ENCODE measurements at regions not wholly inside any gene's neighbourhood (a gene's known extent, or its start where the extent isn't known, plus 50 kb on each side); places are given as distances from the start of the nearest gene placed in this dataset.
A peak's percentile ranks its signal among the peaks of the same experiment; 100 is the strongest.

DNA sequence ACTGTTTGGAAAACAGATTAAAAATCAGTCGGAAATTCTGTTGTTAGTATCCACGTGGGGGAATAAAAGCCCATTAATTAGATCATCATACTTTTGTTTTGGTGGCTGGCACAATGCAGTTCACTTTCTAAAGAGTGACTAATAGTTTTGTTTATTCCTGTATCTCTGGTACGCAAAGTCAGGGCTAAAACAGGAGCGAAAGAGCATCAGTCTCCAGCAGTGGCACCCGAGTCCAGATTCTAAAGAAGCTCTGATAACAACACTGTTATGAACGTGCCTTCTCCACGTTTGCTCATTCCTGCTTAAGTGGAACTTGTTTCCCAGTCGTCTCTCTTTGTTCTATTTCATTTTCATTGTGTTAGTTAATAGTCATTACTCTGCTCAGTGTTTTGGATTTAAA is 69.6 kb downstream of the HSPA13 start:
- 43 to 59% (median 45%) methylated on average over 8 of the region's 8 CpGs for WGBS, 5 donors
- intact Hi-C loops (cut with DNase I; ENCODE audit: low total_unique reads): no loop called here
- Histone ChIP-seq H3K9me3 (no peaks in the 10 kb centered on the region), H3K36me3 (no peaks in the 10 kb centered on the region), H3K4me3 (no peak overlapping the region), H3K27me3 (no peaks in the 10 kb centered on the region), H3K4me1 (no peaks in the 10 kb centered on the region), H3K27ac (no peak overlapping the region)
- DNase-seq: no peak
- TF ChIP-seq EP300 (IDR thresholded peaks at IDR 0.05) (no peak), POLR2AphosphoS5 (IDR thresholded peaks at IDR 0.05) (no peak), POLR2A (IDR thresholded peaks at IDR 0.05) (no peak)
- TF ChIP-seq, protein P1, sequence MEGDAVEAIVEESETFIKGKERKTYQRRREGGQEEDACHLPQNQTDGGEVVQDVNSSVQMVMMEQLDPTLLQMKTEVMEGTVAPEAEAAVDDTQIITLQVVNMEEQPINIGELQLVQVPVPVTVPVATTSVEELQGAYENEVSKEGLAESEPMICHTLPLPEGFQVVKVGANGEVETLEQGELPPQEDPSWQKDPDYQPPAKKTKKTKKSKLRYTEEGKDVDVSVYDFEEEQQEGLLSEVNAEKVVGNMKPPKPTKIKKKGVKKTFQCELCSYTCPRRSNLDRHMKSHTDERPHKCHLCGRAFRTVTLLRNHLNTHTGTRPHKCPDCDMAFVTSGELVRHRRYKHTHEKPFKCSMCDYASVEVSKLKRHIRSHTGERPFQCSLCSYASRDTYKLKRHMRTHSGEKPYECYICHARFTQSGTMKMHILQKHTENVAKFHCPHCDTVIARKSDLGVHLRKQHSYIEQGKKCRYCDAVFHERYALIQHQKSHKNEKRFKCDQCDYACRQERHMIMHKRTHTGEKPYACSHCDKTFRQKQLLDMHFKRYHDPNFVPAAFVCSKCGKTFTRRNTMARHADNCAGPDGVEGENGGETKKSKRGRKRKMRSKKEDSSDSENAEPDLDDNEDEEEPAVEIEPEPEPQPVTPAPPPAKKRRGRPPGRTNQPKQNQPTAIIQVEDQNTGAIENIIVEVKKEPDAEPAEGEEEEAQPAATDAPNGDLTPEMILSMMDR (IDR thresholded peaks at IDR 0.05): no peak

DNA sequence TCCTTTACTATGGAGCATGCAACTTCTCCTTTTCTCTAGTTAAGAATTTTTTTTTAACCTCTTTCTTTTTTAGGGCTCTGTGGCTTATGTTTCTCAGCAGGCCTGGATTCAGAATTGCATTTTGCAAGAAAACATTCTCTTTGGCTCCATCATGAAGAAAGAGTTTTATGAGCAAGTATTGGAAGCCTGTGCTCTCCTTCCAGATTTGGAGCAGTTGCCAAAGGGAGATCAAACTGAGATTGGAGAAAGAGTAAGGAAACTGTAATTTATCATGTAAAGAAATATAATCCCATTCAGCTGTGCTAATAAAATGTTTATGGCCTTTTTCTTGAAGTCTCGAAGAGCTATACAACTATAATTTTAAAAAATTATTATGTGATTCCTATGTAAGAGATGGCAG is 70.1 kb downstream of the HSPA13 start:
- Histone ChIP-seq H3K4me3 (no peak overlapping the region), H3K4me1 (no peaks in the 10 kb centered on the region), H3K36me3 (no peaks in the 10 kb centered on the region), H3K9me3 (no peaks in the 10 kb centered on the region), H3K27ac (no peak overlapping the region), H3K27me3 (no peaks in the 10 kb centered on the region)
- TF ChIP-seq, protein P1 (IDR thresholded peaks at IDR 0.05): no peak
- DNase-seq: peak in 1 of 2 donors; percentile 18
- 52 to 78% (median 65%) methylated on average over 1 of the region's 1 CpG for WGBS, 5 donors
- intact Hi-C loops (cut with DNase I; ENCODE audit: low total_unique reads): no loop called here

DNA sequence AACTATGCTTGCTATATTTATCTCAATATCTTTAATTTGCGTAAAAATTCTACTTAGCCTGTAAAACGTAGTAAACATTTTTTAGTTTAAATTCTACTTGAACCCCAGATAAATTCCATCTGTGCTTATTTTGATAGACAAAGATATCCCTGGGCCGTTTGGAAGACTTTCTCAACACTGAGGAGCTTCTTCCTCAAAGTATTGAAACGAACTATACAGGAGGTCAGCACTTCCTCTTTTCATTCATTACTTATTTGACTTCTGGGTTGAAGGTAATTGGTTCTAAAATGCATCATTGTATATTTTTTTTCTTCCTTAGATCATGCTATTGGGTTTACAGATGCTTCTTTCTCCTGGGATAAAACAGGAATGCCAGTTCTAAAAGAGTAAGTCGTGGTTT is 74.7 kb downstream of the HSPA13 start:
- DNase-seq: no peak
- Histone ChIP-seq H3K9me3 (no peaks in the 10 kb centered on the region), H3K36me3 (no peaks in the 10 kb centered on the region), H3K4me1 (no peaks in the 10 kb centered on the region), H3K27me3 (no peaks in the 10 kb centered on the region), H3K4me3 (no peak overlapping the region), H3K27ac (no peak overlapping the region)
- intact Hi-C loops (cut with DNase I; ENCODE audit: low total_unique reads): no loop called here
- 45 to 64% (median 54%) methylated on average over 5 of the region's 5 CpGs for WGBS, 5 donors
- TF ChIP-seq POLR2AphosphoS5 (IDR thresholded peaks at IDR 0.05) (no peak), EP300 (IDR thresholded peaks at IDR 0.05) (no peak), POLR2A (IDR thresholded peaks at IDR 0.05) (no peak)
- TF ChIP-seq, protein P1 (IDR thresholded peaks at IDR 0.05): no peak

DNA sequence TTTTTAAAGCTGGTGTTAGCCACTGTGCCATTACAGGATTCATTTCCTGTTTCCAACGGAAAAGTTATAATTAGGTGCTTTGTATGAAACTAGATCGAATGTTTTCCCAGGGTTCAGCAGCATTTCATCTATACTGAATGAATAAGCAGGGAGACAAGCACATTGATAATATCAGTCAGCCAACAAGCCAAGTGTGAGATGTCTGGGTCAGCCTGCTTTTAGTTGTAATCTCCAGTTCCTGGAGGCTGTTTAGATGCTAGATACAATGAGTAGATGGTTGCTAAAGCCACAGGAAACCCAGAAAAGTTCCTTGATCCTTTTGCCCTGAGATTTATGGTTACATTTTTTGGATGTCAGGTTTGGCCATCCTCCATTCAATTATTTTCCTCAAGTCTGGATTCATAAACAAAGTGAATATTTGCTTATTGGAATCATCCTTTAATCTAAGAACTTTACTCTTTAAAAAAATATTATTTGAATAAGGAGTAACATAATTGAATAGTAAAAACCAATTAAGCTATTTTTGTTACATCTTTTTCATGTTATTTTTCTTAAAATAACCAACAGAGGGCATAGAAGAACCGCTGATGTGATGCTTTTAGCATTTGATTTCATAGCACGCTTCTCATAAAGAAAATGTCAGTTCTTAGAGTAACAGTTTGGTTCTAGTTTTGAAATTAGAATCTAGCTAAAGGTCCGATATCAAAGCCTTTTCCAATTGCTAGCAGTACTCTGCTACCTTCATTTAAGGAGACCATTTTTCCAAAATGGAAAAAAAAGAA is 76.6 kb downstream of the HSPA13 start:
- 26 to 42% (median 39%) methylated on average over 5 of the region's 5 CpGs for WGBS, 5 donors
- TF ChIP-seq POLR2AphosphoS5 (IDR thresholded peaks at IDR 0.05) (no peak), POLR2A (IDR thresholded peaks at IDR 0.05) (no peak), EP300 (IDR thresholded peaks at IDR 0.05) (no peak)
- TF ChIP-seq, protein P1 (IDR thresholded peaks at IDR 0.05): no peak
- no peak overlapping the region for H3K4me3 ChIP-seq

More for the DNA sequence above, 76.6 kb downstream of the HSPA13 start:
- Histone ChIP-seq H3K36me3 (no peaks in the 10 kb centered on the region), H3K9me3 (no peaks in the 10 kb centered on the region), H3K4me1 (no peaks in the 10 kb centered on the region), H3K27me3 (no peaks in the 10 kb centered on the region), H3K27ac (no peak overlapping the region)
- DNase-seq: peak in 1 of 2 donors; percentile 36
- intact Hi-C loops (cut with DNase I; ENCODE audit: low total_unique reads): no loop called here

Measured in stomach (tissue), 8 donors.